OCI-LY3 (cell line): ENCODE measurements at regions not wholly inside any gene's neighbourhood (a gene's known extent, or its start where the extent isn't known, plus 50 kb on each side); places are given as distances from the start of the nearest gene placed in this dataset.

Experiments used
- CTCF ChIP-seq: fragments of 200-600, 300-600 bp; sonication (generic); IDR thresholded peaks from 2 replicates; pipeline ENCODE4 v1.5.1; 2014; ENCODE audit warnings: antibody characterized with exemption, low read length, low read depth
- EZH2phosphoT487 ChIP-seq: fragments of 200-600 bp; shearing (Covaris generic); IDR thresholded peaks from 2 replicates; pipeline ENCODE4 v1.6.1; 2018; ENCODE audit warnings: antibody characterized with exemption, mixed run types, low read depth

- TF ChIP-seq CTCF: no peak
- no peak for TF ChIP-seq EZH2phosphoT487
Observed at GRCh38 chr10:3439183-3439582, 266.6 kb upstream of the PITRM1 start.
